HG02840 (cell line): ENCODE measurements at regions not wholly inside any gene's neighbourhood (a gene's known extent, or its start where the extent isn't known, plus 50 kb on each side); places are given as distances from the start of the nearest gene placed in this dataset.
"Not testable (repeated sequence)": the region's sequence is repeated elsewhere in the genome, so short reads cannot be mapped to it uniquely, and the experiment has no call there.

ENCODE experiments used
- ATAC-seq: cut with Tn5 transposase; IDR thresholded peaks from one replicate; pipeline ENCODE4 v1.9.1; 2021; ENCODE audit warnings: mild to moderate bottlenecking, moderate library complexity, moderate number of reproducible peaks; ENCODE audit not compliant: unreplicated experiment, low FRiP score

GRCh38 chr12:105423237-105423636, 92.7 kb downstream of the C12orf75 start:
- no peak for ATAC-seq

GRCh38 chr12:105423921-105424320, 93.4 kb downstream of the C12orf75 start:
- no peak for ATAC-seq

- ATAC-seq, result no peak
These were observed 95.0 kb downstream of the C12orf75 start for GRCh38 chr12:105425254-105426174.

- no peak for ATAC-seq
These were observed 96.3 kb downstream of the C12orf75 start for GRCh38 chr12:105426766-105427165.

GRCh38 chr12:105427883-105428282, 97.4 kb downstream of the C12orf75 start:
- ATAC-seq, result no peak

GRCh38 chr12:105428793-105429395, 98.4 kb downstream of the C12orf75 start:
- ATAC-seq, result no peak

GRCh38 chr12:105429511-105429910, 99.0 kb downstream of the C12orf75 start:
- no peak for ATAC-seq

- no peak for ATAC-seq
These were observed 101.1 kb downstream of the C12orf75 start for GRCh38 chr12:105431537-105432100.

GRCh38 chr12:105433804-105434203, 103.3 kb downstream of the C12orf75 start:
- ATAC-seq, result no peak

- no peak for ATAC-seq
These were observed 106.1 kb downstream of the C12orf75 start for GRCh38 chr12:105436636-105437035.

- no peak for ATAC-seq
These were observed 109.7 kb downstream of the C12orf75 start for GRCh38 chr12:105440037-105440664.

- ATAC-seq, result no peak
These were observed 113.5 kb downstream of the C12orf75 start for GRCh38 chr12:105443802-105444652.

- ATAC-seq, result no peak
These were observed 114.2 kb downstream of the C12orf75 start for GRCh38 chr12:105444653-105445102.

GRCh38 chr12:105445249-105445648, 114.8 kb downstream of the C12orf75 start:
- no peak for ATAC-seq

GRCh38 chr12:105445649-105446048, 115.2 kb downstream of the C12orf75 start:
- no peak for ATAC-seq

- ATAC-seq, result not testable (repeated sequence)
These were observed 116.0 kb downstream of the C12orf75 start for GRCh38 chr12:105446460-105446859.

GRCh38 chr12:105449431-105449830, 118.9 kb downstream of the C12orf75 start:
- no peak for ATAC-seq

GRCh38 chr12:105451211-105451610, 120.7 kb downstream of the C12orf75 start:
- no peak for ATAC-seq

- ATAC-seq, result no peak
These were observed 121.3 kb downstream of the C12orf75 start for GRCh38 chr12:105451798-105452197.

GRCh38 chr12:105453316-105453715, 122.8 kb downstream of the C12orf75 start:
- no peak for ATAC-seq
